ENCODE measurements at regions not wholly inside any gene's neighbourhood (a gene's known extent, or its start where the extent isn't known, plus 50 kb on each side); places are given as distances from the start of the nearest gene placed in this dataset.
"Not testable (repeated sequence)": the region's sequence is repeated elsewhere in the genome, so short reads cannot be mapped to it uniquely, and the experiment has no call there.

- no peak overlapping the region for H3K4me3 ChIP-seq (IDR thresholded peaks at IDR 0.05; ENCODE audit: insufficient read depth, low read depth, low read length)
Observed at GRCh38 chr1:68723791-68724190, 226.9 kb upstream of the DEPDC1 start.

GRCh38 chr1:68725001-68725752, 228.3 kb upstream of the DEPDC1 start:
- no peak overlapping the region for H2AFZ ChIP-seq (ENCODE audit: low read depth)
- no peaks in the 10 kb centered on the region for H3K79me2 ChIP-seq (ENCODE audit: insufficient read depth, low read depth)
- H3K9ac ChIP-seq, result no peak overlapping the region
- no peak overlapping the region for H3K27ac ChIP-seq
- TF ChIP-seq CTCF (conservative IDR thresholded peaks at IDR 0.05; ENCODE audit: low read depth, low read length), result no peak
- H3K4me2 ChIP-seq, result no peak overlapping the region
- no peaks in the 10 kb centered on the region for H3K36me3 ChIP-seq (ENCODE audit: insufficient read depth)
- no peaks in the 10 kb centered on the region for H3K27me3 ChIP-seq (ENCODE audit: insufficient read depth, low read depth)
- no peaks in the 10 kb centered on the region for H3K4me1 ChIP-seq (ENCODE audit: low read depth, poor library complexity, severe bottlenecking)
- H3K4me3 ChIP-seq (IDR thresholded peaks at IDR 0.05; ENCODE audit: insufficient read depth, low read depth, low read length), result no peak overlapping the region
- no peaks in the 10 kb centered on the region for H4K20me1 ChIP-seq (ENCODE audit: insufficient read depth)

More at GRCh38 chr1:68723791-68724190, 226.9 kb upstream of the DEPDC1 start:
- Histone ChIP-seq H3K9ac (no peak overlapping the region), H3K4me1 (ENCODE audit: low read depth, poor library complexity, severe bottlenecking) (no peaks in the 10 kb centered on the region), H3K4me2 (no peak overlapping the region), H3K27me3 (ENCODE audit: insufficient read depth, low read depth) (no peaks in the 10 kb centered on the region), H4K20me1 (ENCODE audit: insufficient read depth) (no peaks in the 10 kb centered on the region), H2AFZ (ENCODE audit: low read depth) (no peak overlapping the region), H3K36me3 (ENCODE audit: insufficient read depth) (no peaks in the 10 kb centered on the region), H3K27ac (no peak overlapping the region), H3K79me2 (ENCODE audit: insufficient read depth, low read depth) (no peaks in the 10 kb centered on the region)
- no peak for TF ChIP-seq CTCF (conservative IDR thresholded peaks at IDR 0.05; ENCODE audit: low read depth, low read length)

GRCh38 chr1:68739486-68739885, 242.6 kb upstream of the DEPDC1 start:
- H3K27ac ChIP-seq; H3K9ac ChIP-seq; H3K4me2 ChIP-seq; H3K79me2 ChIP-seq (ENCODE audit: insufficient read depth, low read depth); H3K4me1 ChIP-seq (ENCODE audit: low read depth, poor library complexity, severe bottlenecking); H4K20me1 ChIP-seq (ENCODE audit: insufficient read depth); H2AFZ ChIP-seq (ENCODE audit: low read depth); H3K4me3 ChIP-seq (IDR thresholded peaks at IDR 0.05; ENCODE audit: insufficient read depth, low read depth, low read length); H3K27me3 ChIP-seq (ENCODE audit: insufficient read depth, low read depth); H3K36me3 ChIP-seq (ENCODE audit: insufficient read depth): not testable (repeated sequence)

GRCh38 chr1:68745011-68745410, 248.1 kb upstream of the DEPDC1 start:
- Histone ChIP-seq H3K4me1 (ENCODE audit: low read depth, poor library complexity, severe bottlenecking) (no peaks in the 10 kb centered on the region), H3K4me3 (IDR thresholded peaks at IDR 0.05; ENCODE audit: insufficient read depth, low read depth, low read length) (no peak overlapping the region), H2AFZ (ENCODE audit: low read depth) (no peak overlapping the region), H3K4me2 (no peak overlapping the region), H3K9ac (no peak overlapping the region), H3K27ac (no peak overlapping the region), H3K27me3 (ENCODE audit: insufficient read depth, low read depth) (no peaks in the 10 kb centered on the region), H3K36me3 (ENCODE audit: insufficient read depth) (no peaks in the 10 kb centered on the region), H3K79me2 (ENCODE audit: insufficient read depth, low read depth) (no peaks in the 10 kb centered on the region), H4K20me1 (ENCODE audit: insufficient read depth) (no peaks in the 10 kb centered on the region)
- TF ChIP-seq CTCF (conservative IDR thresholded peaks at IDR 0.05; ENCODE audit: low read depth, low read length), result no peak

GRCh38 chr1:68745451-68745850, 248.6 kb upstream of the DEPDC1 start:
- TF ChIP-seq CTCF (conservative IDR thresholded peaks at IDR 0.05; ENCODE audit: low read depth, low read length), result no peak
- Histone ChIP-seq H3K27ac (no peak overlapping the region), H2AFZ (ENCODE audit: low read depth) (no peak overlapping the region), H3K27me3 (ENCODE audit: insufficient read depth, low read depth) (no peaks in the 10 kb centered on the region), H4K20me1 (ENCODE audit: insufficient read depth) (no peaks in the 10 kb centered on the region), H3K79me2 (ENCODE audit: insufficient read depth, low read depth) (no peaks in the 10 kb centered on the region), H3K4me3 (IDR thresholded peaks at IDR 0.05; ENCODE audit: insufficient read depth, low read depth, low read length) (no peak overlapping the region), H3K4me1 (ENCODE audit: low read depth, poor library complexity, severe bottlenecking) (no peaks in the 10 kb centered on the region), H3K9ac (no peak overlapping the region), H3K36me3 (ENCODE audit: insufficient read depth) (no peaks in the 10 kb centered on the region), H3K4me2 (no peak overlapping the region)
